Osteocyte (in vitro differentiated cells): ENCODE measurements at regions not wholly inside any gene's neighbourhood (a gene's known extent, or its start where the extent isn't known, plus 50 kb on each side); places are given as distances from the start of the nearest gene placed in this dataset.

Experiments
- DNase-seq: peaks from one replicate; pipeline ENCODE4 v3.0.0; 2021; ENCODE audit warnings: mixed read lengths; ENCODE audit not compliant: unreplicated experiment; ENCODE audit errors: extremely low spot score
- H3K27ac Mint-ChIP-seq: one replicate; pipeline ENCODE4 v1.8.0; 2021; ENCODE audit warnings: mild to moderate bottlenecking, mixed read lengths; ENCODE audit not compliant: unreplicated experiment
- H3K27me3 Mint-ChIP-seq: one replicate; pipeline ENCODE4 v1.8.0; 2021; ENCODE audit warnings: mixed read lengths; ENCODE audit not compliant: unreplicated experiment
- H3K36me3 Mint-ChIP-seq: one replicate; pipeline ENCODE4 v1.8.0; 2021; ENCODE audit warnings: mixed read lengths; ENCODE audit not compliant: unreplicated experiment
- H3K4me1 Mint-ChIP-seq: one replicate; pipeline ENCODE4 v1.8.0; 2021; ENCODE audit warnings: mixed read lengths; ENCODE audit not compliant: unreplicated experiment
- H3K4me3 Mint-ChIP-seq: one replicate; pipeline ENCODE4 v1.8.0; 2021; ENCODE audit warnings: mild to moderate bottlenecking, moderate library complexity, mixed read lengths; ENCODE audit not compliant: unreplicated experiment
- H3K9me3 Mint-ChIP-seq: one replicate; pipeline ENCODE4 v1.8.0; 2021; ENCODE audit warnings: mixed read lengths; ENCODE audit not compliant: unreplicated experiment
- TF ChIP-seq, protein P1 (sequence below): fragments of 200-600 bp; sonication (generic); IDR thresholded peaks from 2 replicates; pipeline ENCODE4 v1.5.0; 2021; ENCODE audit warnings: antibody characterized with exemption, mild to moderate bottlenecking, moderate library complexity

DNA sequence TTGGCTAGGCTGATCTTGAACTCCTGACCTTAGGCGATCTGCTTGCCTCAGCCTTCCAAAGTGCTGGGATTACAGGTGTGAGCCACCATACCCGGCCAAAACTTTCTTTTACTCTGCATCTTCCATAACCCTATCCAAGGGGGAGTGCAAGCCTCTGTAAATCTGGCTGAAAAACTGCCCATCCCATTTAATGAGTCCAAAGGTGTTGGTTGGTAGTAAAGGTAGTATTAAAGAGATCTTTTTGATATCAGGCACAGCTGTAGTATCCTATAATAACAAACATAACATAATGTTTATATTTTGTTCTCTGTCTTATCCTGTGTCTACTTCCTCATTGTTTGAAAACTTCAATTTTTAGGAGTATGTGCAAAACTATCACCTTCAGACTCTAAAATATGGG lies 559.8 kb upstream of the ATXN8OS start:
- Mint-ChIP-seq H3K36me3 (no peaks in the 10 kb centered on the region), H3K9me3 (no peaks in the 10 kb centered on the region), H3K4me1 (no peaks in the 10 kb centered on the region), H3K27me3 (no peaks in the 10 kb centered on the region), H3K4me3 (no peak overlapping the region), H3K27ac (no peak overlapping the region)
- TF ChIP-seq, protein P1, sequence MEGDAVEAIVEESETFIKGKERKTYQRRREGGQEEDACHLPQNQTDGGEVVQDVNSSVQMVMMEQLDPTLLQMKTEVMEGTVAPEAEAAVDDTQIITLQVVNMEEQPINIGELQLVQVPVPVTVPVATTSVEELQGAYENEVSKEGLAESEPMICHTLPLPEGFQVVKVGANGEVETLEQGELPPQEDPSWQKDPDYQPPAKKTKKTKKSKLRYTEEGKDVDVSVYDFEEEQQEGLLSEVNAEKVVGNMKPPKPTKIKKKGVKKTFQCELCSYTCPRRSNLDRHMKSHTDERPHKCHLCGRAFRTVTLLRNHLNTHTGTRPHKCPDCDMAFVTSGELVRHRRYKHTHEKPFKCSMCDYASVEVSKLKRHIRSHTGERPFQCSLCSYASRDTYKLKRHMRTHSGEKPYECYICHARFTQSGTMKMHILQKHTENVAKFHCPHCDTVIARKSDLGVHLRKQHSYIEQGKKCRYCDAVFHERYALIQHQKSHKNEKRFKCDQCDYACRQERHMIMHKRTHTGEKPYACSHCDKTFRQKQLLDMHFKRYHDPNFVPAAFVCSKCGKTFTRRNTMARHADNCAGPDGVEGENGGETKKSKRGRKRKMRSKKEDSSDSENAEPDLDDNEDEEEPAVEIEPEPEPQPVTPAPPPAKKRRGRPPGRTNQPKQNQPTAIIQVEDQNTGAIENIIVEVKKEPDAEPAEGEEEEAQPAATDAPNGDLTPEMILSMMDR: no peak
- no peak for DNase-seq

GRCh38 chr13:69545551-69545950 lies 562.1 kb upstream of the ATXN8OS start:
- no peak for DNase-seq
- no peaks in the 10 kb centered on the region for H3K27me3 Mint-ChIP-seq
- no peaks in the 10 kb centered on the region for H3K9me3 Mint-ChIP-seq
- no peaks in the 10 kb centered on the region for H3K4me1 Mint-ChIP-seq
- no peaks in the 10 kb centered on the region for H3K36me3 Mint-ChIP-seq
- no peak overlapping the region for H3K27ac Mint-ChIP-seq
- TF ChIP-seq, protein P1: no peak
- H3K4me3 Mint-ChIP-seq: no peak overlapping the region

DNA sequence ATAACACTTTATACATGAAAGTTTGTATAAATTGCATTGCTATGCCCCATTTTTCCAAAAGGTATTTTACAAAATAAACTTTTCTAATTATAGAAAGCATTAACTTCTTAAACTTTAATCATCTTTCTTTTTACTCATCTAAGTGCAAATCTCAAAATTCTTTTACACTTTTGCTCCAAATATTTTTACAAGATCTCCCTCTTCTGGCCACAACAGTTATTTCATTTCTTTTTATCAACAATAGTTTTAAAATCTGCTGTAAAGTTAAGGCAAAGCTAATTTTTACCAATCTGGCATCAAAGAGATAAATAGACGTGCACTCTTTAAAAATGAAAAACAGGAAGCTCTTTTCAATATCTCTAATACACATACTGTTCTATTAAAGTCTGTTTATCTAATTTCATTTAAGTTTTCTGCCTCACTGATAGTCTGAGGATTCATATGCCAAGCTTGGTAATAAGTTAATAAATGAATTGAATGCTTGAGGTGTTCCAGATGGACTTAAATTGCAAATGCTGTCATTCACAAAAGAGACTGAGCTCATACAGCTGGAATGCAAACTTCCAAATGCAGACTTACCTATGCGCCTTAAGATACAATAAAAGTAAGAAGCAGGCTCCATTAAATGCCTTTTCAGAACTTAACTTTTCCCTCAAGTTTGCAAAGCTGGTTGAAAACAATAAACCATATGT lies 583.0 kb upstream of the ATXN8OS start:
- Mint-ChIP-seq H3K27me3 (peaks cover 2% of the 10 kb centered on the region), H3K27ac (no peak overlapping the region), H3K4me3 (no peak overlapping the region), H3K9me3 (no peaks in the 10 kb centered on the region), H3K36me3 (no peaks in the 10 kb centered on the region), H3K4me1 (no peaks in the 10 kb centered on the region)
- TF ChIP-seq, protein P1: peak; percentile 57
- no peak for DNase-seq

DNA sequence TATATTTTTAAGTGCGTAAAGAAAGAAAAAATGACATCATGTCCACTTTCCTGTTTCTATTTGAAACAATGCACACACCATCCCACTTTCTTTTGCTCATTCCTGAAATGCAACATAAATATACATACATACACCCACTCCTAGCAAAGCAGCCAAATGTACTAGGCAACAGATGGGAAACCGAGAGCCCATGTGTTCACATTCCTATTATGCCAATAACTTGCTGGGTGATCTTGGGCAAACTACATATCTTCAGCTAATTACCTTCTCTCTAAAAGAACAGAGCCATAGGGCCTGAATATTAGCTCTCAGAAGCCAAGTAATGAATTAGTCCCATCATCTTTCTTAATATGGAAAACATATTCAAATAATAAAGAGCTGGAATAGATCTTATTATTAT lies 610.6 kb upstream of the ATXN8OS start:
- H3K4me3 Mint-ChIP-seq: no peak overlapping the region
- TF ChIP-seq, protein P1: no peak
- no peaks in the 10 kb centered on the region for H3K4me1 Mint-ChIP-seq
- H3K9me3 Mint-ChIP-seq: peaks cover 9% of the 10 kb centered on the region
- H3K36me3 Mint-ChIP-seq: no peaks in the 10 kb centered on the region
- H3K27ac Mint-ChIP-seq: no peak overlapping the region
- no peak for DNase-seq
- no peaks in the 10 kb centered on the region for H3K27me3 Mint-ChIP-seq

GRCh38 chr13:69495096-69495495 lies 612.5 kb upstream of the ATXN8OS start:
- no peaks in the 10 kb centered on the region for H3K4me1 Mint-ChIP-seq
- DNase-seq: no peak

More at GRCh38 chr13:69495096-69495495, 612.5 kb upstream of the ATXN8OS start:
- H3K27me3 Mint-ChIP-seq: no peaks in the 10 kb centered on the region
- H3K4me3 Mint-ChIP-seq: no peak overlapping the region
- H3K36me3 Mint-ChIP-seq: no peaks in the 10 kb centered on the region
- TF ChIP-seq, protein P1: no peak
- H3K9me3 Mint-ChIP-seq: peaks cover 16% of the 10 kb centered on the region
- no peak overlapping the region for H3K27ac Mint-ChIP-seq
